ENCODE measurements at regions not wholly inside any gene's neighbourhood (a gene's known extent, or its start where the extent isn't known, plus 50 kb on each side); places are given as distances from the start of the nearest gene placed in this dataset.
"Not testable (repeated sequence)": the region's sequence is repeated elsewhere in the genome, so short reads cannot be mapped to it uniquely, and the experiment has no call there.

DNA sequence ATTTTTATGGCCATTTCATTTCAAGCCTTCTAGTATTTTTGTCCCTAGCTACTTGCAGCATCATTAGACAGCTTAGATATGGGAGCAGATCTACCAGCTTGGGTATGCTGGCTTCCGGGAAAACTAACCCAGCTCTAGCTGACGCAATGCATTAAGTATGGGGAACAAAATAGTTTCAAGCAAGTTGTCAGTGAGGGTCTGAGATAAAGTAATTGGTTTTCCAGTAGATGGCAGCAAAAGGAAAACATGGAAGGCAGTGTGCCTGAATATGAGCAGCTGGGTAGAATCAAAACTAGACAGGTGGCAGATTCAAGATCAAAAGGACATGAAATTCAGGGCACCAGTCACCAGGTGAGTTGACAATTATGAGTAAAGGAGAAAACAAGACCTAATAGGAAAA lies 340.9 kb upstream of the CTSO start:
- no peak for DNase-seq (ENCODE audit: low spot score)
- Histone ChIP-seq H3K36me3 (no peaks in the 10 kb centered on the region), H3K4me3 (no peak overlapping the region), H3K27me3 (replicated peaks; ENCODE audit: insufficient read depth) (no peaks in the 10 kb centered on the region), H3K9me3 (no peaks in the 10 kb centered on the region), H3K4me1 (replicated peaks) (no peaks in the 10 kb centered on the region), H3K27ac (no peak overlapping the region)
- intact Hi-C loops (cut with DNase I) = loop anchor here (5.0 to 10.0 kb wide), 2 partner anchors 180 to 673 kb away; no protein-coding TSS in a partner anchor
- TF ChIP-seq POLR2AphosphoS5 (IDR thresholded peaks at IDR 0.05) = no peak
- peak in 1 of 4 experiments; percentile 5 for TF ChIP-seq CTCF (IDR thresholded peaks at IDR 0.05)
- WGBS = 43% methylated on average over 2 of the region's 2 CpGs

DNA sequence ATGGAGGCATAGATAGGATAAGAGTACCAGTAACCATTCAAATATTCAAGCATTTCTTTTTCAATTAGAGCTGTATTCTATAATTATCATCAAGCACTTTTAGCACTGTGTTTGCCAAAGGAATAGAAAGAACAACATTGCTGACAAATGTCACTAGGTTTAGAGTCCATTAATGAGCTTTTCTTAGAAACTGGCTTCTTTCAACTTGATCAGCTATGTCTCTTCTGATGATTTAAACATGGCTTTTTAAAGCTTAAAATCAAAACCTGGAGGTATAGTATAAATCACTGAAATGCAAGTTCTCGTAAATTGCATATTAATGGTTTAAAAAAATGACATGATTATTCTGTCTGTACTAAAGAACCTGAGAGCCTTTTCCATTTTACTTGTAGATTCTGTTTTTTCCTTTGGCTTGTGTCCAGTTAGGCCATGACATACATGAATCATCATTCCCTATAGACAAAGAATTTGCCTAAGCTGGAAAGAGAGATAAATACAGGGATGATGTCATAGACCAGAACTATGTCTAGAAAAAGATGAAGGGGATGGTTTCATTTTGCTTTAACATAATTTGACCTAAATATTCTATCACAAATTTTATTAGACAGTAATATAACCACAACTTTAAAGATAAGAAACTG lies 340.1 kb upstream of the CTSO start:
- 80% methylated on average over 1 of the region's 1 CpG for WGBS
- H3K27me3 ChIP-seq (replicated peaks; ENCODE audit: insufficient read depth) = no peaks in the 10 kb centered on the region
- H3K9me3 ChIP-seq = no peaks in the 10 kb centered on the region
- TF ChIP-seq CTCF (IDR thresholded peaks at IDR 0.05) (no peak), POLR2AphosphoS5 (IDR thresholded peaks at IDR 0.05) (no peak), POLR2A (IDR thresholded peaks at IDR 0.05) (no peak)
- intact Hi-C loops (cut with DNase I) = loop anchor here (5.0 to 10.0 kb wide), 2 partner anchors 181 to 674 kb away; no protein-coding TSS in a partner anchor
- no peak overlapping the region for H3K4me3 ChIP-seq
- no peak overlapping the region for H3K27ac ChIP-seq
- no peak for DNase-seq (ENCODE audit: low spot score)
- H3K36me3 ChIP-seq = no peaks in the 10 kb centered on the region
- no peaks in the 10 kb centered on the region for H3K4me1 ChIP-seq (replicated peaks)

GRCh38 chr4:156291317-156291716 lies 337.7 kb upstream of the CTSO start:
- Histone ChIP-seq H3K27me3 (replicated peaks; ENCODE audit: insufficient read depth) (no peaks in the 10 kb centered on the region), H3K4me1 (replicated peaks) (no peaks in the 10 kb centered on the region), H3K9me3 (no peaks in the 10 kb centered on the region), H3K27ac (no peak overlapping the region), H3K36me3 (no peaks in the 10 kb centered on the region), H3K4me3 (no peak overlapping the region)
- 11% methylated on average over 1 of the region's 1 CpG for WGBS
- no peak for TF ChIP-seq POLR2AphosphoS5 (IDR thresholded peaks at IDR 0.05)
- intact Hi-C loops (cut with DNase I) = loop anchor here (5.0 to 10.0 kb wide), 2 partner anchors 183 to 676 kb away; no protein-coding TSS in a partner anchor
- DNase-seq (ENCODE audit: low spot score) = no peak

GRCh38 chr4:156290811-156291210 lies 337.1 kb upstream of the CTSO start:
- WGBS = 29% methylated on average over 2 of the region's 2 CpGs
- Histone ChIP-seq H3K4me1 (replicated peaks) (no peaks in the 10 kb centered on the region), H3K36me3 (no peaks in the 10 kb centered on the region), H3K4me3 (no peak overlapping the region), H3K27me3 (replicated peaks; ENCODE audit: insufficient read depth) (no peaks in the 10 kb centered on the region), H3K9me3 (no peaks in the 10 kb centered on the region), H3K27ac (no peak overlapping the region)
- TF ChIP-seq POLR2AphosphoS5 (IDR thresholded peaks at IDR 0.05) (no peak), POLR2A (IDR thresholded peaks at IDR 0.05) (no peak), CTCF (IDR thresholded peaks at IDR 0.05) (no peak)
- no peak for DNase-seq (ENCODE audit: low spot score)
- intact Hi-C loops (cut with DNase I) = loop anchor here (5.0 to 10.0 kb wide), 2 partner anchors 184 to 676 kb away; no protein-coding TSS in a partner anchor

- not testable (repeated sequence) for H3K9me3 ChIP-seq; H3K27me3 ChIP-seq (replicated peaks; ENCODE audit: insufficient read depth); H3K4me3 ChIP-seq; H3K4me1 ChIP-seq (replicated peaks); H3K27ac ChIP-seq; DNase-seq (ENCODE audit: low spot score); H3K36me3 ChIP-seq
- 95% methylated on average over 18 of the region's 19 CpGs for WGBS
- intact Hi-C loops (cut with DNase I) = loop anchor here (5.0 to 10.0 kb wide), 2 partner anchors 185 to 677 kb away; no protein-coding TSS in a partner anchor
Observed at GRCh38 chr4:156290026-156290425, 336.4 kb upstream of the CTSO start.

- intact Hi-C loops (cut with DNase I) = no loop called here
- Histone ChIP-seq H3K36me3 (no peaks in the 10 kb centered on the region), H3K27me3 (replicated peaks; ENCODE audit: insufficient read depth) (no peaks in the 10 kb centered on the region), H3K4me3 (no peak overlapping the region), H3K27ac (no peak overlapping the region), H3K4me1 (replicated peaks) (no peaks in the 10 kb centered on the region), H3K9me3 (no peaks in the 10 kb centered on the region)
- WGBS = 25% methylated on average over 3 of the region's 3 CpGs
- no peak for DNase-seq (ENCODE audit: low spot score)
- TF ChIP-seq POLR2AphosphoS5 (IDR thresholded peaks at IDR 0.05) = peak; percentile 14
- TF ChIP-seq POLR2A (IDR thresholded peaks at IDR 0.05) = no peak
- TF ChIP-seq CTCF (IDR thresholded peaks at IDR 0.05) = no peak
Observed at GRCh38 chr4:156280686-156281085, 327.0 kb upstream of the CTSO start.

All from prostate gland (tissue), 2 donors.